Osteocyte (in vitro differentiated cells): ENCODE measurements at regions not wholly inside any gene's neighbourhood (a gene's known extent, or its start where the extent isn't known, plus 50 kb on each side); places are given as distances from the start of the nearest gene placed in this dataset.
"Not testable (repeated sequence)": the region's sequence is repeated elsewhere in the genome, so short reads cannot be mapped to it uniquely, and the experiment has no call there.

Source experiments
- DNase-seq: peaks from one replicate; pipeline ENCODE4 v3.0.0; 2021; ENCODE audit warnings: mixed read lengths; ENCODE audit not compliant: unreplicated experiment; ENCODE audit errors: extremely low spot score
- H3K27ac Mint-ChIP-seq: one replicate; pipeline ENCODE4 v1.8.0; 2021; ENCODE audit warnings: mild to moderate bottlenecking, mixed read lengths; ENCODE audit not compliant: unreplicated experiment
- H3K27me3 Mint-ChIP-seq: one replicate; pipeline ENCODE4 v1.8.0; 2021; ENCODE audit warnings: mixed read lengths; ENCODE audit not compliant: unreplicated experiment
- H3K36me3 Mint-ChIP-seq: one replicate; pipeline ENCODE4 v1.8.0; 2021; ENCODE audit warnings: mixed read lengths; ENCODE audit not compliant: unreplicated experiment
- H3K4me1 Mint-ChIP-seq: one replicate; pipeline ENCODE4 v1.8.0; 2021; ENCODE audit warnings: mixed read lengths; ENCODE audit not compliant: unreplicated experiment
- H3K4me3 Mint-ChIP-seq: one replicate; pipeline ENCODE4 v1.8.0; 2021; ENCODE audit warnings: mild to moderate bottlenecking, moderate library complexity, mixed read lengths; ENCODE audit not compliant: unreplicated experiment
- H3K9me3 Mint-ChIP-seq: one replicate; pipeline ENCODE4 v1.8.0; 2021; ENCODE audit warnings: mixed read lengths; ENCODE audit not compliant: unreplicated experiment
- CTCF ChIP-seq: fragments of 200-600 bp; sonication (generic); IDR thresholded peaks from 2 replicates; pipeline ENCODE4 v1.5.0; 2021; ENCODE audit warnings: antibody characterized with exemption, mild to moderate bottlenecking, moderate library complexity

GRCh38 chr10:34941471-34942357 lies 126.6 kb upstream of the PARD3 start:
- DNase-seq: no peak
- no peak overlapping the region for H3K4me3 Mint-ChIP-seq
- no peak for TF ChIP-seq CTCF
- H3K9me3 Mint-ChIP-seq: no peaks in the 10 kb centered on the region
- H3K4me1 Mint-ChIP-seq: peaks cover 6% of the 10 kb centered on the region
- no peaks in the 10 kb centered on the region for H3K36me3 Mint-ChIP-seq
- H3K27ac Mint-ChIP-seq: no peak overlapping the region
- peaks cover 15% of the 10 kb centered on the region for H3K27me3 Mint-ChIP-seq

GRCh38 chr10:34940436-34940835 lies 125.3 kb upstream of the PARD3 start:
- no peak for TF ChIP-seq CTCF
- no peaks in the 10 kb centered on the region for H3K9me3 Mint-ChIP-seq
- DNase-seq: no peak
- H3K27ac Mint-ChIP-seq: no peak overlapping the region
- no peaks in the 10 kb centered on the region for H3K36me3 Mint-ChIP-seq
- H3K4me3 Mint-ChIP-seq: no peak overlapping the region
- peaks cover 11% of the 10 kb centered on the region for H3K27me3 Mint-ChIP-seq
- H3K4me1 Mint-ChIP-seq: peaks cover 6% of the 10 kb centered on the region

- H3K27ac Mint-ChIP-seq: no peak overlapping the region
- DNase-seq: no peak
These were observed 123.2 kb upstream of the PARD3 start for GRCh38 chr10:34938399-34938670.

GRCh38 chr10:34937643-34938398 lies 122.7 kb upstream of the PARD3 start:
- H3K4me3 Mint-ChIP-seq, H3K27ac Mint-ChIP-seq, H3K9me3 Mint-ChIP-seq, H3K27me3 Mint-ChIP-seq, DNase-seq, H3K36me3 Mint-ChIP-seq: not testable (repeated sequence)
- peak; percentile 56 for TF ChIP-seq CTCF
- peaks cover 21% of the 10 kb centered on the region for H3K4me1 Mint-ChIP-seq

More at GRCh38 chr10:34938399-34938670, 123.2 kb upstream of the PARD3 start:
- Mint-ChIP-seq H3K4me1 (peaks cover 16% of the 10 kb centered on the region), H3K27me3 (peaks cover 2% of the 10 kb centered on the region), H3K9me3 (no peaks in the 10 kb centered on the region), H3K4me3 (no peak overlapping the region), H3K36me3 (no peaks in the 10 kb centered on the region)
- no peak for TF ChIP-seq CTCF

- no peak overlapping the region for H3K4me3 Mint-ChIP-seq
- peaks cover 28% of the 10 kb centered on the region for H3K4me1 Mint-ChIP-seq
- no peaks in the 10 kb centered on the region for H3K9me3 Mint-ChIP-seq
- H3K36me3 Mint-ChIP-seq: no peaks in the 10 kb centered on the region
- no peak overlapping the region for H3K27ac Mint-ChIP-seq
- TF ChIP-seq CTCF: no peak
- H3K27me3 Mint-ChIP-seq: no peaks in the 10 kb centered on the region
- DNase-seq: no peak
These were observed 121.0 kb upstream of the PARD3 start for GRCh38 chr10:34936061-34936460.
